ENCODE measurements at regions not wholly inside any gene's neighbourhood (a gene's known extent, or its start where the extent isn't known, plus 50 kb on each side); places are given as distances from the start of the nearest gene placed in this dataset.
"Not testable (repeated sequence)": the region's sequence is repeated elsewhere in the genome, so short reads cannot be mapped to it uniquely, and the experiment has no call there.

- H3K36me3 ChIP-seq (replicated peaks; ENCODE audit: control insufficient read depth, insufficient read depth, low read length): no peaks in the 10 kb centered on the region
- no peak overlapping the region for H3K4me3 ChIP-seq (ENCODE audit: insufficient read depth, low read depth, low read length)
- H3K27me3 ChIP-seq (ENCODE audit: control insufficient read depth, insufficient read depth, low read length): no peaks in the 10 kb centered on the region
- DNase-seq: no peak
Measured at GRCh38 chr21:35521852-35522505, 472.9 kb upstream of the RUNX1 start.

GRCh38 chr21:35521293-35521692, 472.2 kb upstream of the RUNX1 start:
- Histone ChIP-seq H3K27me3 (ENCODE audit: control insufficient read depth, insufficient read depth, low read length) (no peaks in the 10 kb centered on the region), H3K36me3 (replicated peaks; ENCODE audit: control insufficient read depth, insufficient read depth, low read length) (no peaks in the 10 kb centered on the region), H3K4me3 (ENCODE audit: insufficient read depth, low read depth, low read length) (no peak overlapping the region)
- DNase-seq: peak; percentile 48

DNA sequence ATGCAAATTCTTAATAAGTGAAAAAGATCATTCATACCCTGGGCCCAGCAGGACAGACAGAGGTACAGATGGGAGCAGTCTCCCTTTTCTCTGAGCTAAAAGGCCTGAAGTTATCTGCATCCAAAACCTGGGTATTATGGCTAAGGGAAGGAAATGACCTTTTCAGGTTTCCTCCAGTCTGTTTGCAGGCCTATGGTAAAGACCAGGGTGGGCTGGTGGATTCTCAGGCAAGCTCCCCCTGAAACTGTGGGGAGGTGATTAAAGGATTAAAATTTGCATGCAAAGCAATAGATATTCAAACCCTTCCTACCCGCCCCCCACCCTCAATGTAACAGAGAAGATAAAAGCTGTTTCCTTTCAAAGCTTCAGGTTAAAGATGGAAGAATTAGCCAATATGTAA, 471.8 kb upstream of the RUNX1 start:
- peak; percentile 43 for DNase-seq
- Histone ChIP-seq H3K4me3 (ENCODE audit: insufficient read depth, low read depth, low read length) (no peak overlapping the region), H3K27me3 (ENCODE audit: control insufficient read depth, insufficient read depth, low read length) (no peaks in the 10 kb centered on the region), H3K36me3 (replicated peaks; ENCODE audit: control insufficient read depth, insufficient read depth, low read length) (no peaks in the 10 kb centered on the region)

DNA sequence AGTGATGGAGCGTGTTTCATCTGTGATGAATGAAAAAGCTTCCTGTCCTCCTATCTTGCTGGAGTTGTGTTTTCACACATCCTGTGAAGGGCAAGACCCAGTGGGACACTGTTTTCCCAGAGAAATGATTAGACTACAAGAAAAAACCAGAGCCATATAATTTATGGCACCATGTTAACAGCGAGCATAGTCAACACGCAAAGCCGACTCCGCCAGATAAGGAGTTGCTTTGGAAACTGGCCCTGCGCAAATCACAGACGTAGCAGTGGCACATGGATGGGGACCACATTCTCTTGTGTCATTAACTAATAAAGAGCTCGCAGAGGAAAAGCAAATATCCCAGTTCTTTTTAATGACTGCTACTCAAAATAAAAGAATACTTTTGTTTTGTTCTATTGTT, 471.2 kb upstream of the RUNX1 start:
- H3K4me3 ChIP-seq (ENCODE audit: insufficient read depth, low read depth, low read length): no peak overlapping the region
- DNase-seq: no peak
- no peaks in the 10 kb centered on the region for H3K27me3 ChIP-seq (ENCODE audit: control insufficient read depth, insufficient read depth, low read length)
- H3K36me3 ChIP-seq (replicated peaks; ENCODE audit: control insufficient read depth, insufficient read depth, low read length): no peaks in the 10 kb centered on the region

DNA sequence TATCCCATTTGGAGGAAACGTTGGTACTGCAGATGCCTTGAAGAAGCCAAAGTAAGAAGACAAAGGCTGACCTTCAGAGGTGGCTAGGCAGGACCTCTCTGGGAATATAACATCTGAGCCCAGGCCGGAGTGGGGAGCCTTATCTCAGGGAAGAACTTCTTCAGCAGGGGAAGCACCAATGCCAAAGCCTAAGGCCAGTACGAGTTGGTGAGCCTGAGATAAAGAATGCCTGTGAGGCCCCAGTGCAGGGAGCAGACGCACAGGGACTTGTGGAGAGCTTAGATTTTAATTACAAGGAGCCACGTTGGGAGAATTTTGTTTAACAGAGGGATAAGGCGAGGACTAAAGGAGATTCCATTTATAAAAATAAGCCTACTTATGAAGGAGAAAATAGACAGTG, 468.8 kb upstream of the RUNX1 start:
- DNase-seq: no peak
- no peak overlapping the region for H3K4me3 ChIP-seq (ENCODE audit: insufficient read depth, low read depth, low read length)
- no peaks in the 10 kb centered on the region; the same call in 1 of the 2 replicates for H3K36me3 ChIP-seq (replicated peaks; ENCODE audit: control insufficient read depth, insufficient read depth, low read length)
- H3K27me3 ChIP-seq (ENCODE audit: control insufficient read depth, insufficient read depth, low read length): no peaks in the 10 kb centered on the region

DNA sequence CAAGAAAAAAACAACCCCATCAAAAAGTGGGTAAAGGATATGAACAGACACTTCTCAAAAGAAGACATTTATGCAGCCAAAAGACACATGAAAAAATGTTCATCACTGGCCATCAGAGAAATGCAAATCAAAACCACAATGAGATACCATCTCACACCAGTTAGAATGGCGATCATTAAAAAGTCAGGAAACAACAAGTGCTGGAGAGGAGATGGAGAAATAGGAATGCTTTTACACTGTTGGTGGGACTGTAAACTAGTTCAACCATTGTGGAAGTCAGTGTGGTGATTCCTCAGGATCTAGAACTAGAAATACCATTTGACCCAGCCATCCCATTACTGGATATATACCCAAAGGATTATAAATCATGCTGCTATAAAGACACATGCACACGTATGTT, 467.2 kb upstream of the RUNX1 start:
- H3K36me3 ChIP-seq (replicated peaks; ENCODE audit: control insufficient read depth, insufficient read depth, low read length); H3K4me3 ChIP-seq (ENCODE audit: insufficient read depth, low read depth, low read length); H3K27me3 ChIP-seq (ENCODE audit: control insufficient read depth, insufficient read depth, low read length); DNase-seq: not testable (repeated sequence)

DNA sequence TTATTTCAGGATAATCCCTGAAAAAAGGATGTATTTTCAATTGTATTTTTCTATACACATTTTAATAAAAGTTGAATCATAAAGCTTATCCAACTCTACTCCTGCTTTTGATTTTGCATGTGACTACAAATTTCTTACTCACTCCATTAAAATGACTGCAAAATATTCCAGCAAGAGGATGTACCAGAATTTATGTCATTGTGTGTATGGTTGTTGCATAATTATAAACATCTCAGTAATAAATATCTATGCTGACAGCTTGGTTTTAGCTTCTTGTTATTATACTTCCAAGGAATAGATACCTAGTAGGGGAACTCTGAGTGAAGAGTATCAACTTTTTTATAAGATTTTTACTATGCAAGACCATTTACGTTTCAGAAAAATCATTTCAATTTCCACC, 463.2 kb upstream of the RUNX1 start:
- Histone ChIP-seq H3K27me3 (ENCODE audit: control insufficient read depth, insufficient read depth, low read length) (no peaks in the 10 kb centered on the region), H3K36me3 (replicated peaks; ENCODE audit: control insufficient read depth, insufficient read depth, low read length) (no peaks in the 10 kb centered on the region; the same call in 1 of the 2 replicates), H3K4me3 (ENCODE audit: insufficient read depth, low read depth, low read length) (no peak overlapping the region)
- DNase-seq: no peak

GRCh38 chr21:35511696-35512162, 462.6 kb upstream of the RUNX1 start:
- DNase-seq: no peak
- no peaks in the 10 kb centered on the region; the same call in 1 of the 2 replicates for H3K36me3 ChIP-seq (replicated peaks; ENCODE audit: control insufficient read depth, insufficient read depth, low read length)
- no peaks in the 10 kb centered on the region for H3K27me3 ChIP-seq (ENCODE audit: control insufficient read depth, insufficient read depth, low read length)
- H3K4me3 ChIP-seq (ENCODE audit: insufficient read depth, low read depth, low read length): no peak overlapping the region

GRCh38 chr21:35510957-35511695, 462.0 kb upstream of the RUNX1 start:
- H3K27me3 ChIP-seq (ENCODE audit: control insufficient read depth, insufficient read depth, low read length): no peaks in the 10 kb centered on the region
- H3K36me3 ChIP-seq (replicated peaks; ENCODE audit: control insufficient read depth, insufficient read depth, low read length): no peaks in the 10 kb centered on the region; the same call in 1 of the 2 replicates
- H3K4me3 ChIP-seq (ENCODE audit: insufficient read depth, low read depth, low read length): no peak overlapping the region
- no peak for DNase-seq

DNA sequence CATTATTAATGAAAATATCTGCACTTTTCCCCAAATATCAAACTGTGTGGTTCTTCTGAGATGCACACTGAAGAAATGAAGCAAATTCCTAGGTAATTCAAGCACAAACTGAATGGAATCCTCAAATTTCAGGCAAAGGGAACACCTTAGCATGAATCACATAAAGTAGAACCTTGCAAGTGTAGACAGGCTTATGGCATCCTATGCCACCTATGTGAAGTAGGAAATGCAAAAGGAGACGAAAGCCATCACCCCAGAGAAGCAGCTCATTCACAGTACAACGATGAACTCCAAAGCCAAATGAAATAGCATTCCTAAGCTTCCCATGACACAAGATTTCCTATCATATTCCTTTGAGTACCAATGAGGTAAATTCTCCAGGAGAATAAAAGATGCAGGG, 461.2 kb upstream of the RUNX1 start:
- no peak for DNase-seq
- Histone ChIP-seq H3K4me3 (ENCODE audit: insufficient read depth, low read depth, low read length) (no peak overlapping the region), H3K27me3 (ENCODE audit: control insufficient read depth, insufficient read depth, low read length) (no peaks in the 10 kb centered on the region), H3K36me3 (replicated peaks; ENCODE audit: control insufficient read depth, insufficient read depth, low read length) (no peaks in the 10 kb centered on the region; the same call in 1 of the 2 replicates)

DNA sequence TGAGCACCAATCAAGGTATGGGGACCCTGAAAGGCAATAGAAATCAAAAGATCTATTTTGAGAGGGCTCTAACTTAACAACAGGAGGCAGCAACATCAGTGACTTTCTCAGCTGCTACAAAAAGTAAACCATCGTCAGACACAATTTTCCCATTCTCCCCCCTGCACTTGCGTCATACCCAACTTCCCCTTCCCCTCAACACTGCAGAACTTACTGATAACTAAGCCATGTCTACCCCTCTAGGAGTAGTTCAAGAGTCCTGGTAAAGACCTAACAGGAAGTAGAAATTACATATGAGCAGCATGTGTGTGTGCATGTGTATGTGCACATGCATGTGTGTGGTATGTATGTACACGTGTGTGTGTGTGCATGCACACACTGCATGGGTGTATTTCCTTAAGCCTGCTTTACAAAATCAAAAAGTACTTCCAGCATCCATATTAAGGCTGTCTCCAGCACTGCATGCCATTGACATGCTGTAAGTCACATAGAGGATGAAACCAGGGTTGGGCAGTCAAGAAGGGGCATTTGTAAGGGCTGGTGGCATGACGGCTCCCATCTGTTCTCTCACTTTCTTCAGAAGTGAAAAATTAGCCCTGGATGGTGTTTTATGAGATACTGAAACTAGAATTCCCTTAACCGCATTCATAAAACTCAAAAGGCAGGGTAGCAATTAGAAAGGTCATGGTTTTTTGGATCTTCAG, 460.1 kb upstream of the RUNX1 start:
- no peaks in the 10 kb centered on the region for H3K27me3 ChIP-seq (ENCODE audit: control insufficient read depth, insufficient read depth, low read length)
- no peak for DNase-seq
- H3K36me3 ChIP-seq (replicated peaks; ENCODE audit: control insufficient read depth, insufficient read depth, low read length): no peaks in the 10 kb centered on the region
- no peak overlapping the region for H3K4me3 ChIP-seq (ENCODE audit: insufficient read depth, low read depth, low read length)

GRCh38 chr21:35508139-35508888, 459.2 kb upstream of the RUNX1 start:
- Histone ChIP-seq H3K4me3 (ENCODE audit: insufficient read depth, low read depth, low read length) (no peak overlapping the region), H3K36me3 (replicated peaks; ENCODE audit: control insufficient read depth, insufficient read depth, low read length) (no peaks in the 10 kb centered on the region), H3K27me3 (ENCODE audit: control insufficient read depth, insufficient read depth, low read length) (no peaks in the 10 kb centered on the region)
- DNase-seq: peak; percentile 49

GRCh38 chr21:35507181-35507759, 458.2 kb upstream of the RUNX1 start:
- H3K27me3 ChIP-seq (ENCODE audit: control insufficient read depth, insufficient read depth, low read length): no peaks in the 10 kb centered on the region
- no peak for DNase-seq

GRCh38 chr21:35506771-35507170, 457.7 kb upstream of the RUNX1 start:
- Histone ChIP-seq H3K36me3 (replicated peaks; ENCODE audit: control insufficient read depth, insufficient read depth, low read length) (no peaks in the 10 kb centered on the region), H3K4me3 (ENCODE audit: insufficient read depth, low read depth, low read length) (no peak overlapping the region), H3K27me3 (ENCODE audit: control insufficient read depth, insufficient read depth, low read length) (no peaks in the 10 kb centered on the region)
- no peak for DNase-seq

More at GRCh38 chr21:35507181-35507759, 458.2 kb upstream of the RUNX1 start:
- Histone ChIP-seq H3K4me3 (ENCODE audit: insufficient read depth, low read depth, low read length) (no peak overlapping the region), H3K36me3 (replicated peaks; ENCODE audit: control insufficient read depth, insufficient read depth, low read length) (no peaks in the 10 kb centered on the region)
